MM.1S (cell line): ENCODE measurements at regions not wholly inside any gene's neighbourhood (a gene's known extent, or its start where the extent isn't known, plus 50 kb on each side); places are given as distances from the start of the nearest gene placed in this dataset.

Experiments used
- DNase-seq: peaks from one replicate; pipeline ENCODE4 v3.0.0-alpha.2; 2015
- H2AFZ ChIP-seq: fragments of 300-600 bp; sonication (generic); 2 replicates; pipeline ENCODE4 v1.6.0; 2016; ENCODE audit warnings: antibody characterized with exemption, low read length
- H3F3A ChIP-seq: fragments of 300-600 bp; sonication (generic); 2 replicates; pipeline ENCODE4 v1.6.1; 2016; ENCODE audit warnings: mild to moderate bottlenecking, antibody characterized with exemption, low read length, moderate library complexity, mixed read lengths; ENCODE audit not compliant: insufficient read depth
- H3K27ac ChIP-seq: fragments of 300-600 bp; sonication (generic); 2 replicates; pipeline ENCODE4 v1.5.1; 2016; ENCODE audit warnings: mild to moderate bottlenecking, low read length
- H3K27me3 ChIP-seq: fragments of 300-600 bp; sonication (generic); replicated peaks from 2 replicates; pipeline ENCODE4 v1.6.0; 2016; ENCODE audit warnings: low read length; ENCODE audit not compliant: insufficient read depth
- H3K36me3 ChIP-seq: fragments of 300-600 bp; sonication (generic); replicated peaks from 2 replicates; pipeline ENCODE4 v1.6.1; 2016; ENCODE audit warnings: mild to moderate bottlenecking, low read length, mixed read lengths; ENCODE audit not compliant: insufficient read depth
- H3K4me1 ChIP-seq: fragments of 300-600 bp; sonication (generic); 2 replicates; pipeline ENCODE4 v1.6.1; 2016; ENCODE audit warnings: low read length, mixed read lengths
- H3K4me2 ChIP-seq: fragments of 300-600 bp; sonication (generic); 2 replicates; pipeline ENCODE4 v1.6.0; 2016; ENCODE audit warnings: low read depth, low read length
- H3K4me3 ChIP-seq: fragments of 300-600 bp; sonication (generic); 2 replicates; pipeline ENCODE4 v1.5.1; 2016; ENCODE audit warnings: low read length, mixed read lengths
- H3K79me2 ChIP-seq: fragments of 300-600 bp; sonication (generic); 2 replicates; pipeline ENCODE4 v1.6.1; 2016; ENCODE audit warnings: mixed run types, low read length, mixed read lengths
- H3K9ac ChIP-seq: fragments of 300-600 bp; sonication (generic); 2 replicates; pipeline ENCODE4 v1.6.1; 2016; ENCODE audit warnings: low read length, mixed read lengths
- H3K9me2 ChIP-seq: fragments of 300-600 bp; sonication (generic); replicated peaks from 2 replicates; pipeline ENCODE4 v1.6.1; 2016; ENCODE audit warnings: mild to moderate bottlenecking, low read length, mixed read lengths; ENCODE audit not compliant: insufficient read depth
- H3K9me3 ChIP-seq: fragments of 300-600 bp; sonication (generic); replicated peaks from 2 replicates; pipeline ENCODE4 v1.6.1; 2016; ENCODE audit warnings: mild to moderate bottlenecking, low read length, mixed read lengths; ENCODE audit not compliant: insufficient read depth
- H4K20me1 ChIP-seq: fragments of 300-600 bp; sonication (generic); 2 replicates; pipeline ENCODE4 v1.6.1; 2016; ENCODE audit warnings: mild to moderate bottlenecking, low read length, moderate library complexity, mixed read lengths; ENCODE audit not compliant: insufficient read depth
- CTCF ChIP-seq: fragments of 300-600 bp; sonication (generic); IDR thresholded peaks from 2 replicates; pipeline ENCODE4 v1.5.1; 2016; ENCODE audit warnings: antibody characterized with exemption, low read length, mixed read lengths
- EZH2 ChIP-seq: fragments of 300-600 bp; sonication (generic); optimal IDR thresholded peaks from 2 replicates; pipeline ENCODE3; 2017; ENCODE audit warnings: low read depth, mild to moderate bottlenecking, antibody characterized with exemption, low read length, mixed read lengths
- EZH2phosphoT487 ChIP-seq: fragments of 300-600 bp; sonication (generic); IDR thresholded peaks from 2 replicates; pipeline ENCODE4 v1.6.1; 2018; ENCODE audit warnings: antibody characterized with exemption, low read length

GRCh38 chr2:220891405-220891804 is 680.7 kb downstream of the EPHA4 start:
- Histone ChIP-seq H3K9ac (no peak overlapping the region), H2AFZ (no peak overlapping the region), H3K4me1 (no peaks in the 10 kb centered on the region), H4K20me1 (no peaks in the 10 kb centered on the region), H3K9me2 (no peaks in the 10 kb centered on the region), H3K27me3 (no peaks in the 10 kb centered on the region), H3K79me2 (no peaks in the 10 kb centered on the region), H3K36me3 (no peaks in the 10 kb centered on the region), H3K9me3 (no peaks in the 10 kb centered on the region), H3F3A (no peaks in the 10 kb centered on the region), H3K27ac (no peak overlapping the region), H3K4me2 (no peak overlapping the region), H3K4me3 (no peak overlapping the region)
- no peak for TF ChIP-seq EZH2phosphoT487
- TF ChIP-seq EZH2: no peak
- no peak for TF ChIP-seq CTCF
- no peak for DNase-seq

- no peak overlapping the region for H3K27ac ChIP-seq
- no peak for DNase-seq
- no peaks in the 10 kb centered on the region for H3K27me3 ChIP-seq
- no peaks in the 10 kb centered on the region for H3K4me1 ChIP-seq
- no peak overlapping the region for H3K9ac ChIP-seq
- no peaks in the 10 kb centered on the region for H3K9me3 ChIP-seq
- TF ChIP-seq EZH2: no peak
- TF ChIP-seq EZH2phosphoT487: no peak
- no peak for TF ChIP-seq CTCF
- no peaks in the 10 kb centered on the region for H3F3A ChIP-seq
- no peak overlapping the region for H2AFZ ChIP-seq
- no peak overlapping the region for H3K4me3 ChIP-seq
- H3K79me2 ChIP-seq: no peaks in the 10 kb centered on the region
- H3K4me2 ChIP-seq: no peak overlapping the region
- no peaks in the 10 kb centered on the region for H3K9me2 ChIP-seq
- no peaks in the 10 kb centered on the region for H3K36me3 ChIP-seq
- no peaks in the 10 kb centered on the region for H4K20me1 ChIP-seq
Observed at GRCh38 chr2:220892018-220892634, 680.0 kb downstream of the EPHA4 start.

GRCh38 chr2:220893411-220893810 is 678.7 kb downstream of the EPHA4 start:
- DNase-seq: no peak
- no peak for TF ChIP-seq CTCF
- no peak for TF ChIP-seq EZH2
- TF ChIP-seq EZH2phosphoT487: no peak
- H3K27ac ChIP-seq: no peak overlapping the region
- no peak overlapping the region for H3K4me2 ChIP-seq
- no peaks in the 10 kb centered on the region for H3K36me3 ChIP-seq
- H3K27me3 ChIP-seq: no peaks in the 10 kb centered on the region
- no peaks in the 10 kb centered on the region for H3K9me2 ChIP-seq
- H2AFZ ChIP-seq: no peak overlapping the region
- no peaks in the 10 kb centered on the region for H4K20me1 ChIP-seq
- H3K79me2 ChIP-seq: no peaks in the 10 kb centered on the region
- no peaks in the 10 kb centered on the region for H3F3A ChIP-seq
- no peaks in the 10 kb centered on the region for H3K4me1 ChIP-seq
- H3K9ac ChIP-seq: no peak overlapping the region
- no peaks in the 10 kb centered on the region for H3K9me3 ChIP-seq
- no peak overlapping the region for H3K4me3 ChIP-seq
